ENCODE measurements at regions not wholly inside any gene's neighbourhood (a gene's known extent, or its start where the extent isn't known, plus 50 kb on each side); places are given as distances from the start of the nearest gene placed in this dataset.

- no peaks in the 10 kb centered on the region for H3K27me3 ChIP-seq (replicated peaks; ENCODE audit: insufficient read depth)
- DNase-seq (ENCODE audit: low spot score) (no peak), ATAC-seq (ENCODE audit: insufficient number of reproducible peaks, low FRiP score, low read depth) (no peak)
- H3K36me3 ChIP-seq: no peaks in the 10 kb centered on the region
- H3K4me3 ChIP-seq: no peak overlapping the region
- no peaks in the 10 kb centered on the region for H3K9me3 ChIP-seq
- no peak for TF ChIP-seq CTCF (IDR thresholded peaks at IDR 0.05)
- no peaks in the 10 kb centered on the region for H3K4me1 ChIP-seq (ENCODE audit: control insufficient read depth in 1 of 2, low read depth in 2 of 2)
- H3K27ac ChIP-seq: no peak overlapping the region
These were observed 395.5 kb upstream of the BOD1L1 start for GRCh38 chr4:14023036-14023435.

GRCh38 chr4:14023896-14024295 is 396.4 kb upstream of the BOD1L1 start:
- no peaks in the 10 kb centered on the region for H3K36me3 ChIP-seq
- no peak for TF ChIP-seq CTCF (IDR thresholded peaks at IDR 0.05)
- no peak overlapping the region for H3K27ac ChIP-seq
- H3K27me3 ChIP-seq (replicated peaks; ENCODE audit: insufficient read depth): no peaks in the 10 kb centered on the region
- no peaks in the 10 kb centered on the region for H3K9me3 ChIP-seq
- peaks cover 2 to 7% of the 10 kb centered on the region in 2 donors for H3K4me1 ChIP-seq (ENCODE audit: control insufficient read depth in 1 of 2, low read depth in 2 of 2)
- DNase-seq (ENCODE audit: low spot score): no peak
- ATAC-seq (ENCODE audit: insufficient number of reproducible peaks, low FRiP score, low read depth): no peak
- H3K4me3 ChIP-seq: no peak overlapping the region

GRCh38 chr4:14025111-14025510 is 397.6 kb upstream of the BOD1L1 start:
- DNase-seq (ENCODE audit: low spot score): no peak

GRCh38 chr4:14025891-14026290 is 398.4 kb upstream of the BOD1L1 start:
- no peak for TF ChIP-seq CTCF (IDR thresholded peaks at IDR 0.05)
- no peaks in the 10 kb centered on the region for H3K36me3 ChIP-seq
- no peak overlapping the region for H3K4me3 ChIP-seq
- ATAC-seq (ENCODE audit: insufficient number of reproducible peaks, low FRiP score, low read depth) (no peak), DNase-seq (ENCODE audit: low spot score) (no peak)
- H3K9me3 ChIP-seq: no peaks in the 10 kb centered on the region
- no peak overlapping the region for H3K27ac ChIP-seq
- no peaks in the 10 kb centered on the region for H3K27me3 ChIP-seq (replicated peaks; ENCODE audit: insufficient read depth)
- peaks cover 3 to 13% of the 10 kb centered on the region in 2 donors for H3K4me1 ChIP-seq (ENCODE audit: control insufficient read depth in 1 of 2, low read depth in 2 of 2)

More at GRCh38 chr4:14025111-14025510, 397.6 kb upstream of the BOD1L1 start:
- H3K4me3 ChIP-seq: no peak overlapping the region
- H3K36me3 ChIP-seq: no peaks in the 10 kb centered on the region
- no peaks in the 10 kb centered on the region for H3K9me3 ChIP-seq
- TF ChIP-seq CTCF (IDR thresholded peaks at IDR 0.05): no peak
- no peak overlapping the region for H3K27ac ChIP-seq
- no peaks in the 10 kb centered on the region for H3K27me3 ChIP-seq (replicated peaks; ENCODE audit: insufficient read depth)
- peaks cover 3 to 13% of the 10 kb centered on the region in 2 donors for H3K4me1 ChIP-seq (ENCODE audit: control insufficient read depth in 1 of 2, low read depth in 2 of 2)
- ATAC-seq (ENCODE audit: insufficient number of reproducible peaks, low FRiP score, low read depth): no peak

DNA sequence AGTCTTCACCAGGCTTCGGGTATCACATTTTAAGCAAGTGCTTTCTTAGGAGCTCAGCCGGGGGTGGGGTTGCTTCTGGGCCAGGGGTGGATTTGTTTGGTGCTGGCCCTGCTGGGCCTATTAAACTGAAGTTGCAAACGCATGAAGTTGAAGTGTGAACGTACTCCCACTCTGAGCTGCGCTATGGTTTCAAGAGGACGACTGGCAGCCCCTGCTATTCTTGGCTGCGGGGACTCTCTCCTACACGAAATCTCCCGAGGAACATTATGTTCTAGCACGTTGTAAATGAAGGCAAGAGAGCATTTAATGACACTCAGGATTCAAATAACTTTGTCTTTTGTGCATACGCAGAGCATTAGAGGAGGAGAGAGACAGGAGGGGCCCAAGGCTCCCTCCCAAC is 401.3 kb upstream of the BOD1L1 start:
- Histone ChIP-seq H3K4me3 (peak overlapping the region; percentile 12), H3K27ac (no peak overlapping the region), H3K9me3 (no peaks in the 10 kb centered on the region), H3K4me1 (ENCODE audit: control insufficient read depth in 1 of 2, low read depth in 2 of 2) (peaks cover 3 to 13% of the 10 kb centered on the region in 2 donors), H3K27me3 (replicated peaks; ENCODE audit: insufficient read depth) (no peaks in the 10 kb centered on the region), H3K36me3 (no peaks in the 10 kb centered on the region)
- DNase-seq (ENCODE audit: low spot score) (no peak), ATAC-seq (ENCODE audit: insufficient number of reproducible peaks, low FRiP score, low read depth) (no peak)
- TF ChIP-seq CTCF (IDR thresholded peaks at IDR 0.05): no peak

Data from thoracic aorta (tissue), 2 donors.